Endothelial cell of umbilical vein (primary cell): ENCODE measurements at regions not wholly inside any gene's neighbourhood (a gene's known extent, or its start where the extent isn't known, plus 50 kb on each side); places are given as distances from the start of the nearest gene placed in this dataset.

Source experiments
- BruUV-seq: library from RNA; stranded (reverse); fragments of 400-500 nt; replicated peaks from 2 replicates; lab custom pipeline; 2021; lab: Mats Ljungman, UMichigan
- CTCF ChIA-PET: fragments of 300-600, 350-600 bp; sonication (Branson Sonifier 250); formaldehyde crosslinking; loops from one replicate; lab custom pipeline; 2021; ENCODE audit warnings: antibody characterized with exemption, inconsistent platforms; lab: Charles Lee
- POLR2A ChIA-PET: fragments of 300-600, 350-600 bp; sonication (Branson Sonifier 250); formaldehyde crosslinking; loops from one replicate; lab custom pipeline; 2021; ENCODE audit warnings: antibody characterized with exemption, inconsistent platforms; lab: Charles Lee
- DNase-seq: peaks from one replicate; pipeline ENCODE4 v3.0.0-alpha.2; 2011; ENCODE audit warnings: low read depth, low spot score
- FAIRE-seq: peaks from 2 replicates; lab custom pipeline; 2011; peaks lifted over from hg19 to GRCh38; lab: Jason Lieb, UNC
- H2AFZ ChIP-seq: 2 replicates; pipeline ENCODE4 v1.6.0; 2012; ENCODE audit warnings: low read depth, low read length, control low read depth, inconsistent platforms
- H3K27ac ChIP-seq: 2 replicates; pipeline ENCODE4 v1.5.1; 2011; ENCODE audit warnings: low read depth, mild to moderate bottlenecking, control low read depth, low read length, moderate library complexity; ENCODE audit not compliant: insufficient read depth
- H3K27me3 ChIP-seq, 2 experiments: 2 replicates each; pipeline versions ENCODE4 v1.6.0 to v1.6.1; 2011; ENCODE audit warnings: low read length in 2 of 2, mixed read lengths in 1 of 2; ENCODE audit not compliant: control insufficient read depth in 2 of 2, insufficient read depth in 2 of 2
- H3K36me3 ChIP-seq, 2 experiments: 2 replicates in 1 of 2; 3 replicates in 1 of 2; pipeline ENCODE4 v1.5.1; 2011; ENCODE audit warnings: low read length in 2 of 2, mild to moderate bottlenecking in 1 of 2, moderate library complexity in 1 of 2; ENCODE audit not compliant: control insufficient read depth in 2 of 2, insufficient read depth in 2 of 2; ENCODE audit errors: extremely low read depth in 1 of 2
- H3K4me1 ChIP-seq: 3 replicates; pipeline ENCODE4 v1.5.1; 2011; ENCODE audit warnings: mild to moderate bottlenecking, low read length; ENCODE audit not compliant: control insufficient read depth, insufficient read depth; ENCODE audit errors: extremely low read depth
- H3K4me2 ChIP-seq: 2 replicates; pipeline ENCODE4 v1.6.1; 2011; ENCODE audit warnings: low read length, control low read depth, mixed read lengths; ENCODE audit not compliant: insufficient read depth
- H3K4me3 ChIP-seq, 3 experiments: fragments of 200-600 bp in 1 of 3; sonication (generic), shearing (Covaris generic) in 1 of 3; replicated peaks in 1 of 3; 2 replicates each; pipeline ENCODE4 v1.5.1; 2011 to 2016; ENCODE audit warnings: control low read depth in 3 of 3, low read length in 3 of 3, mild to moderate bottlenecking in 2 of 3, inconsistent platforms in 1 of 3, low read depth in 1 of 3, moderate library complexity in 1 of 3; ENCODE audit not compliant: insufficient read depth in 1 of 3
- H3K79me2 ChIP-seq: 2 replicates; pipeline ENCODE4 v1.6.0; 2012; ENCODE audit warnings: low read length, inconsistent platforms; ENCODE audit not compliant: control insufficient read depth, insufficient read depth
- H3K9ac ChIP-seq: replicated peaks from 2 replicates; pipeline ENCODE3; 2011; ENCODE audit warnings: low read length, control low read depth; ENCODE audit not compliant: insufficient read depth; ENCODE audit errors: extremely low read depth
- H3K9me1 ChIP-seq: replicated peaks from 3 replicates; pipeline ENCODE4 v1.6.0; 2011; ENCODE audit warnings: mild to moderate bottlenecking, low read length; ENCODE audit not compliant: control insufficient read depth, insufficient read depth; ENCODE audit errors: extremely low read depth
- H3K9me3 ChIP-seq: replicated peaks from 2 replicates; pipeline ENCODE4 v1.5.1; 2012; ENCODE audit warnings: low read length, inconsistent platforms; ENCODE audit not compliant: control insufficient read depth, insufficient read depth
- H4K20me1 ChIP-seq: replicated peaks from 2 replicates; pipeline ENCODE3; 2011; ENCODE audit warnings: mild to moderate bottlenecking, low read length; ENCODE audit not compliant: control insufficient read depth, insufficient read depth; ENCODE audit errors: extremely low read depth
- CTCF ChIP-seq, 2 donors: IDR thresholded peaks; 1 replicate in 1 of 2; 2 replicates in 1 of 2; pipeline ENCODE4 v1.5.1; 2011; ENCODE audit warnings: low read length in 2 of 2, mild to moderate bottlenecking in 2 of 2, moderate library complexity in 2 of 2, control low read depth in 1 of 2, inconsistent platforms in 1 of 2, low read depth in 1 of 2; ENCODE audit not compliant: insufficient read depth in 1 of 2; ENCODE audit errors: extremely low read depth in 1 of 2
- EZH2 ChIP-seq: IDR thresholded peaks from 2 replicates; pipeline ENCODE4 v1.6.1; 2012; ENCODE audit warnings: borderline replicate concordance, low read depth, mild to moderate bottlenecking, moderate library complexity, low read length, inconsistent platforms; ENCODE audit not compliant: severe bottlenecking
- FOS ChIP-seq: IDR thresholded peaks from 2 replicates; pipeline ENCODE4 v1.6.1; 2011; ENCODE audit warnings: mild to moderate bottlenecking, low read length, moderate library complexity, borderline replicate concordance; ENCODE audit not compliant: insufficient read depth
- GATA2 ChIP-seq: IDR thresholded peaks from 2 replicates; pipeline ENCODE4 v1.7.0; 2011; ENCODE audit warnings: low read depth, mild to moderate bottlenecking, moderate library complexity, mixed read lengths, low read length; ENCODE audit not compliant: insufficient read length, insufficient read depth
- JUN ChIP-seq: IDR thresholded peaks from 2 replicates; pipeline ENCODE4 v1.6.1; 2011; ENCODE audit warnings: borderline replicate concordance, low read depth; ENCODE audit not compliant: insufficient read length, insufficient read depth
- MAX ChIP-seq: IDR thresholded peaks from 2 replicates; pipeline ENCODE4 v1.6.1; 2011; ENCODE audit not compliant: insufficient read depth, insufficient read length
- MYC ChIP-seq: IDR thresholded peaks from one replicate; pipeline ENCODE4 v1.6.1; 2011; ENCODE audit warnings: mild to moderate bottlenecking, low read depth, low read length
- POLR2A ChIP-seq: IDR thresholded peaks from 2 replicates; pipeline ENCODE4 v1.6.1; 2012; ENCODE audit warnings: low read depth, mild to moderate bottlenecking, control low read depth, low read length
- POLR2AphosphoS5 ChIP-seq: IDR thresholded peaks from 2 replicates; pipeline ENCODE4 v1.6.1; 2012; ENCODE audit warnings: low read depth, mild to moderate bottlenecking, control low read depth, low read length, moderate library complexity; ENCODE audit not compliant: insufficient read depth
- dilution Hi-C: fragments of 300-500 bp; cut with MboI; formaldehyde crosslinking; loops from one replicate; pipeline ENCODE4 v1.15.0; 2019; ENCODE audit warnings: low sequenced_read_pairs; ENCODE audit not compliant: extremely low pct_ligation_motif_present
- intact Hi-C: fragments of 100-400 bp; cut with micrococcal nuclease; formaldehyde crosslinking; loops from one replicate; pipeline ENCODE4 v1.10.0; 2022

GRCh38 chr3:193816656-193817311 is 223.8 kb downstream of the OPA1 start:
- H3K4me1 ChIP-seq: no peaks in the 10 kb centered on the region
- DNase-seq: no peak
- BruUV-seq: no TSS peak
- no peak overlapping the region for H3K27ac ChIP-seq
- H2AFZ ChIP-seq: no peak overlapping the region
- no peak for TF ChIP-seq MYC
- TF ChIP-seq MAX: no peak
- no peak for TF ChIP-seq FOS
- TF ChIP-seq EZH2: no peak
- TF ChIP-seq POLR2A: no peak
- no peak for TF ChIP-seq CTCF (IDR thresholded peaks at IDR 0.05; ENCODE audit: extremely low read depth in 1 of 2, insufficient read depth in 1 of 2, low read depth in 1 of 2, low read length in 2 of 2)
- no peak for TF ChIP-seq JUN
- no peak for TF ChIP-seq GATA2
- TF ChIP-seq POLR2AphosphoS5: no peak
- H3K4me3 ChIP-seq: no peak overlapping the region
- no peaks in the 10 kb centered on the region for H3K9me3 ChIP-seq
- ChIA-PET POLR2A (no interaction called here), CTCF (interaction anchor here (0.9 to 1.5 kb wide), 2 partner anchors 10 to 16 kb away, joined by 3 to 4 read pairs; no protein-coding TSS in a partner anchor)
- H3K79me2 ChIP-seq: no peaks in the 10 kb centered on the region
- H3K27me3 ChIP-seq: peaks cover 6 to 8% of the 10 kb centered on the region in 2 experiments
- no peak overlapping the region for H3K4me2 ChIP-seq
- dilution Hi-C loops: no loop called here
- H3K9ac ChIP-seq: no peak overlapping the region
- H4K20me1 ChIP-seq: no peaks in the 10 kb centered on the region
- FAIRE-seq: no peak
- intact Hi-C loops: no loop called here
- no peaks in the 10 kb centered on the region for H3K9me1 ChIP-seq
- no peaks in the 10 kb centered on the region for H3K36me3 ChIP-seq
